ENCODE measurements at regions not wholly inside any gene's neighbourhood (a gene's known extent, or its start where the extent isn't known, plus 50 kb on each side); places are given as distances from the start of the nearest gene placed in this dataset.

DNA sequence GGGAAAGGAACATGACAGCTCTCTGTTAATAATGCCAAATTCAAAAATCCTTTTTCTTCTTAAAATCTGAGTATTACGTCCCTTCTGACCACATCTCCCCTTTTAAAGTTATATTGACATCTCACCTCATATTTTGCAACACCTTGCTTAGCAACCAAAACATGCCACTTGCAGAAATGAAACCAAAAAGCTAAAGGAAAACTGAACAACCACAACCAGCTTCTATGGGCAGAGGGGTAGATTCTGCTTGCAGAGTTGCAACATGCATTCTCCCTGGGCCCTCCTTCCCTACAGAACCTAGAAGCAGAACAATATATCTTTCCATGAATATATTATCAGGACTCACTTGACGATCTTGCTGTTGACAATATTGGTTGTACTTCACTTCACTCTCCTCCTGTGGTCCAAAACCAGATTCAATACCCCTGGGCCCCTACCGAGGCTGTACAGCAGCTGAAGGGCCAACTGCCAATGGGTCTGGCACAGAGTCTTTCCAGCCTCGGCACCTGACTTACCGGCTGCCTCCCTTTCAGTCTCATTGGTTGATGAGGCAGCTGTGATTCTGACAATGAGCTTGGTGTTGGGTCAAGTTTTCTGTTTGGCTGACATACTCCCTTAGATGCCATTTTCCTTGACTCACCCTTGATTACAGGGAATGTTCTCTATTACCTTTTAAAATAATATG is 616.6 kb downstream of the ZEB2 start:
- DNase-seq (ENCODE audit: insufficient read length, low spot score): no peak
- FAIRE-seq: no peak

DNA sequence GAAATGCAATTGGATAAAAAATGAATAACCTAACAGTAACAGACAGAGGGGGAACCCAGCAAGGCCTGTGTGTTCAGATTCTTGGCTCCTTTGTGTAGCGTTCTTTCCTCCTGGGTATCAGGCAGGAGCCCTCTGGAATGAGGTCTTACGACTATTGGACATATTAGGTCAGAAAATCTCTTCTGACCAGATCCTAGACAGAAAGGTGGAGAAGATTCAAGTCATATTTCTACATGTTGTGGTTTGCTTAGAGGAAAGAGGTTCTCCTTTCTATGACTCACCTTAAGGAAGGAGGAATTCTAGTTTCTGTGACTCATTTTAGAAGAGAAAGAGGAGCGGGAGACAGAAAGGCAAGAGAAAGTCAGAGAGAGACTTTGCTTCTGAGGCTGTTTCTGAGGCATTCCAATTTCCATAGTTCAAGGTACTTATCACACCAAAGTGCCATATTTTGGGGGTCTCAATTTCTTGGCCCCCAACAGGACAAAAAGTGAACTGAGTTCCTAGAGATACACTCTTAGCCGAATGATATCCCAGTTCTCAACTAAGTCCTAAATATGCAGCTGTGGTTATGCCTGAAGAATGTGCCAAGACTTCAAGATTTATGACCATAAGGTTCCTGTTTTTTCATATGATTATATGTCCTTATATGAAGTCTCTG is 618.6 kb downstream of the ZEB2 start:
- no peak for DNase-seq (ENCODE audit: insufficient read length, low spot score)
- peak; percentile 65 for FAIRE-seq

DNA sequence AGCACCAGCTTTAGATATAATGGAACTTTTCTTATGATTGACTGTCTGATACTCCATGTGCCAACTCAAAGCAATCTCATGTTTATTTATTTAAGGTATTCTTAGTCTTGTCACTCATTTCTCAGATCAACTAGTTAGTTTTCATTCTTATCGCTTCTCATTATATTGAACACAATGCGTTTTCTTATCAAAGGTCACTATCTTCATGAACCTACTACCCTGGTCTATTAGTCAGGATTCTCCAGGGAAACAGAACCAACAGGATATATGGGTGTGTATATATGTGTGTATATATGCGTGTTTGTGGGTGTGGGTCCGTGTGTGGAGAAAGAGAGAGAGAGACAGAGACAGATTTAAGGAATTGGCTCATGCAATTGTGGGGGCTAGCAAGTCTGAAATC is 619.9 kb downstream of the ZEB2 start:
- no peak for DNase-seq (ENCODE audit: insufficient read length, low spot score)
- no peak for FAIRE-seq

DNA sequence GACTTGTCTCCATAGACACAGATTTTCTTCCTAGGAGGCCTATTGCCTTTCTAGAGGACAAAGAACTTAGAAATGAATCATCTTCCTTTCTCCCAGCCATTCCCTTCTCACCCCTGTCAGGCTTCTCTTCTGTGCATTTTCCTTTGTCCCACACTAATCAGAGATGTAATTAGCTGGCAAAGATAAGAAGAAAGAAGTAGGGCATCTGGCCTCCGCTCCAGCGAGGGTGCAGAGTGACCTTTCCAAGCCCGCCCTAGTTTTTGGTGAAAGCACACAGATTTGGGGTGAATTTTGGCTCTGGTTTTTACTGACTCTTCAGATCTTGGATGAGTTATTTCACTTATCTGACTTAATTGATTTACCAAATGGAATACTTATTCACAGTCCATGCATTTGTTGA is 626.5 kb downstream of the ZEB2 start:
- DNase-seq (ENCODE audit: insufficient read length, low spot score) (no peak), FAIRE-seq (no peak)

DNA sequence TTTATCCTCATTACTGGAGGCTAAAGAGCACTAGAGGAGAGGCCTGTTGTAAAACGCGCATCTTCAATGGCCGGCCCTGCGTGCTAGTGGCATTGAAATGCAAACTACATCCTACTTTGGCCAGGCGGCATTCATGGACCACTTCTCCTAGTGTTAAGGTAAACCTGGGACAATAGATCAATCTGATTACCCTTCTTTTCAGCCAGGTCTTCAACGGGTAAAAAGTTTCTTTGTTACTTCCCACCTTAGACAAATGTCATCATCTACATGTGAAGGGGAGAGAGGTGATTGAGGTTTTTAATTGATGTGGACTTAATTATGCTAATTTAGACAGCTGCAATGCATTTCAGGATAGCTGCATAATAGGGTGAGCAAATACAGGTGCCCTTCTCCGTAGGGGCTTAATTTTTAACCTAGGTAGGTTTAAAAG is 628.0 kb downstream of the ZEB2 start:
- FAIRE-seq: no peak
- DNase-seq (ENCODE audit: insufficient read length, low spot score): no peak

DNA sequence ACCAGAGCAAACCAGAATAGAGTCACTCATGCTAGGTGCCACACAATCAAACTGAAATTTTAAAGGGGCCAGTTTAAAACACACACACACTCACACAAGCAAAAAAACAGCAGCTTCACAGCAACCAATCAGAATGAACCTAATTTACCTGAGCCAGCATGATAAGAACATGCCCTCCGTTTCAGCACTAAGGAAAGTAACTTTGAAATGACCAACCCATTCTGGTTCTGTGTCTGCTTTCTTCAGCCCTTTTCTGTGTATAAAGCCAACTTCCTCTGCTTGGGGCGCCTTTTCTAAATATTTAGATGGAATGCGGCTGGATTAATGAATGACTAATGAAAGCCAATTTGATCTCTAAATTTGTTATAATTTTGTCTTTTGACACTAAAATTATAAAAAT is 629.1 kb downstream of the ZEB2 start:
- no peak for FAIRE-seq
- no peak for DNase-seq (ENCODE audit: insufficient read length, low spot score)

DNA sequence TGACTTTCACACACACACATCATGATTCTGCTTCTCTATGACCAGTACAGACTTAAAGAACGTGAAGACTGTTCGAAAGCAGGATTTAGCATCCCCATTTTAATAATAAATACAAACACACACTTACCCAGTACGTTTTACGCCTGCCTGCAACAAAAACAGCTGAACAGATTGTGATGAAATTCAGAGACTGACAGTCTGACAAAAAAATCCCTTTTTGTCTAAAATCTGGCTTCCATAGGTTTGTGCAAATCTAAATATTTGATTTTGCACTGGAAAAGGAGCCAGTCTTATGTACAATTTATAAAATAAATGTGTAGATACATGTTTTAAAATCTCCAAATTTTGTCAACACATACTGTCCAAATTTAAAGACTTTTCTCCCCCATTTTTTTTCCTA is 630.7 kb downstream of the ZEB2 start:
- DNase-seq (ENCODE audit: insufficient read length, low spot score) (no peak), FAIRE-seq (no peak)

DNA sequence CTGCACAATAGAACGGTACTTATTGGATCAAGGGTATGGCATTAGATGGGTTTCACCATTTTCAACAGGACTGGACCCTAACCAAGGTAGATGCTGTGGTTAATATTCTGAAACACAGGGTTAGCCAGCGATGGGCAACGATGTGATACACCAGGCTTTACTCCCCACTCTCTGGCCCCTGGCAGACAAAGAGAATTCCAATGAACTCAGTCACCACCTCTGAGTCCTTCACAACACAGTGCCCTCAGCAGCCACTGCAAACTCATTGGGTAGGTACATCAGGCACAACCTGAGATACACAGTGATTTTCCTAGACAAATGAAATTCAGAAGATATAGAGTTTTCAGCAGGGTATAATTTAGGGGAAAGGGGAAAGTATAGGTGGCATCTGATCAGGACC is 634.5 kb downstream of the ZEB2 start:
- no peak for FAIRE-seq
- DNase-seq (ENCODE audit: insufficient read length, low spot score): no peak

DNA sequence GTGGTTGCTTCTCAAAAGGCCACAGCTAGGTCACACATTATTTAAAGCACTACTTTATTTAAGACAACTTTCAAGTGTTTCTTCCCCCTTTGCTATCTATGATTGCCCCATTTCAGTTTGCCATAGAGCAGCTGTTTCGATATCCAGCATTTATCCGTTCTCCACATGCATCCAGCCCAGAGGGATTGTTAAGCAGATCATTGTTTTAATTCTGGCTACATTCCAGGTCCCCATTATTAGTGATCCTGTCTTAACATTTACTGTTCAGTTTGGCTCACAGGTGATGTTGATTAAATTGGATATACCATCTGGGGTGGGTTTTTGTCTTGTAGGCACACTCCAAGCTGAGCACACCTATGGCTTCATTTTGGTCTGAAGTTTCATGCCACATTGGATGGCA is 638.7 kb downstream of the ZEB2 start:
- FAIRE-seq: no peak
- no peak for DNase-seq (ENCODE audit: insufficient read length, low spot score)

DNA sequence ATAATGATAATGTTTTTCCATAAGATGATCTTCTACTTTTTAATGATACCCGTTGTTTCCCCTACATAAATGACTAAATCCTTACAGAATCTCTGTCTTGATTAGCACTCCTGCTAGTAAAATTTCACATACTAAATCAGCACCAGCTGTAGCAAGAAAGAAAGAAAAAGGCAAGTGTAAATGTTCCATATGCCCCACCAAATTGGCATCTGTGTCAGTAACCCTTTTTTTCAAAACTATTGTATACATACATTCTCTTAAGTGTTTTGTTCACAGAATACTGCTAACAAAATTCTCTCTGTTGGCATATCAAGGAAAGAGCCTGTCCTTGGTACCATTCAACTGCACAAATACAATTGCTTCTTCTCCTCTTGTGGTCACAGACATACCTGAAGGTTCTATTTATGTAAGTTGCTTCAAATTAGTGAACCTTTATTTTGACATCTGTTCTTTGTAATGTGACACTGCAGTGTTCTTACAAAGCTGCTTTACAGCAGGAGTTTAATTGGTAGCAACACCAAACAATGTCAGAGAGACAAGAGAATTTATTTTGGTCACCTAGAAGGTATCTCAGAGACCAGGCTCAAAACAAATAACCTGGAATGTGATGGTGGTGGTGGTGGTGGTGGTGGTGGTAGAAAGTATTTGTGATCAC is 641.9 kb downstream of the ZEB2 start:
- FAIRE-seq (no peak), DNase-seq (ENCODE audit: insufficient read length, low spot score) (no peak)

DNA sequence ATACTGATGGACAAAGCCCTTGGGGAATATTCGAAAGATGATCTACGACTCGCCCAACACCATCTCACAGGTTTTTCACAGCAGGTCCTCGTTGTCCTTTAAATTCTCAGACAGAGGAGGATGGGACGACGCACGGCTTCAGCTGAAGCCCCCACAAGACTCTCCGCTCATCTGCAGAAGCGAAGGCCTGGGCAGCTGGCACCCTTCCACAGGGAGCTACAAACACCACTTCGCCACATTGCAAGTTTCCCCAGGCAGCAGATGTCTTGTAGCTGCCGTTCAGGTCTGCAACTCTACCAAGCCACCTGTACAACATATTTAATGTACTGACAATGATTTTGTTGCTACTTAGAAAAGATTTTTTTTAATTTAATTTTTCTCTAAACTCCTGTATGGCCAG is 642.9 kb downstream of the ZEB2 start:
- no peak for DNase-seq (ENCODE audit: insufficient read length, low spot score)
- no peak for FAIRE-seq

DNA sequence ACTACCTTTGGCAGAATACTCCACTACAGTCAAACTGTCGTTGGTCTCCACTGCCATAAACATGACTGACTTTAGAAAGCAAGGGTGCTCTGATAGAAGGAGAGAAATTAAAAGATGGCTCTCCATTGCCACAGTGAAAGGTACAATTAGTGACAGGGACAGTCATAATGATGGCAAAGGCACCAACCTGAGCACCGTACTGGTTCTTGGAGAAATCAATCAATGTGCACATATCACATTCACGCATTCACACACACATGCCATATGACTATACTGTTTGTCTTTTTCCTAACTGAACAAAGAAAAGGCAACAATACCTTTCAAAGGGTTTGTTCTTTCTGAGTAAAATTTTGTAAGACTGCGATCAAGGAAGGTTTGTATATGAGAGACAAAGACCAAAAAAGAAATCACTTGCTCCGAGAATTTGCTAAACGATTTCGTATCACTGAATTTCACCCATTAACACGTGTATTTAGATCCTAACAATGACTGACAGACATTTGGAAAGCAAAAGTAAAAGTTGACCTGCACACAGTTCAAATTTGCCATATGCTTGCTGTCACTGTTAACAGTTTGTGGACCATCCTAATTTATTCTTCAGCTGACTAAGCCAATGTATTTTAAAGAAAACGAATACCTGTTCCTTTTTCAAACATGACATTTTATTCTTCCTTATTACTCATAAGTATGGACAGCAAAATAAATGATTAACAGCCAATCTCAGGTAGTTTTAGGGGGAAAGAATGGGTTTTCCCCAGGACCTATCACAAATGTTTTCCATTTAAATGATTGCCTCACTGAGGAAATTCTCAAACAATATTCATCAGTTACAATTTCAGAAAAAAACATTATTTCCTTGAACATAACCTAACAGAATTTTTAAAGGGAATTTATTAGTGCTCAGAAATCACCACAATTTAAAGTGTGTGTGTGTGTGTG is 644.4 kb downstream of the ZEB2 start:
- FAIRE-seq (peak; percentile 57), DNase-seq (ENCODE audit: insufficient read length, low spot score) (no peak)

DNA sequence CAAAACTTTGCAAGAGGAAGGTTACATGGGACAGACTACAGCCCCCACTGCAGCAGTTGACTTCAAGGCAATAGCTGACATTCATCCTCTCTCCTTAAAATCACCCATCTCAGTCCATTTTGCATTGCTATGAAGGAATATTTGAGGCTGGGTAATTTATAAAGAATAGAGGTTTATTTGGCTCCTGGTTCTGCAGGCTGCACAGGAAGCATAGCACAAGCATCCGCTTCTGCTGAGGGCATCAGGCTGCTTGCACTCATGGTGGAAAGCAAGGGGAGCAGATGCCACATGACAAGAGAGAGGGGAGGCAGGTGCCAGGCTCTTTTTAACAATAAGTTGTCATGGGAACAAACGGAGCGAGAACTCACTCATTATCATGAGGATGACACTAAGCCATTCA is 646.0 kb downstream of the ZEB2 start:
- FAIRE-seq: peak; percentile 35
- no peak for DNase-seq (ENCODE audit: insufficient read length, low spot score)

DNA sequence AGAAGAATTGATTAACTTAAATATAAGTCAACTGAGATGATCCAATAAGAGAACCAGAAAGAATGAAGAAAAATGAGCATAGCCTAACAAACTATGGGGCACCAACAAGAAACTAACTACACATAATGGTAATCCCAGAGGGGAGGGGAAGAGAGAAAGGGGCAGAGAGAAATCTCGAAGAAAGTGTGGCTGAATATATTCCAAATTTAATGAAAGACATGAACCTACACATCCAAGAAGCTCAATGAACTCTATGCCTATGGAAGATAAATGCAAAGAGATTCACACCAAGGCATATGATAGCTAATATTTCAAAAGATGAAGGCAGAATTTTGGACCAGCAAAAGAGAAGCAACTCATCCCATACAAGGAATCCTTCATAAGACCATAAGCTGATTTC is 649.2 kb downstream of the ZEB2 start:
- FAIRE-seq: no peak
- no peak for DNase-seq (ENCODE audit: insufficient read length, low spot score)

DNA sequence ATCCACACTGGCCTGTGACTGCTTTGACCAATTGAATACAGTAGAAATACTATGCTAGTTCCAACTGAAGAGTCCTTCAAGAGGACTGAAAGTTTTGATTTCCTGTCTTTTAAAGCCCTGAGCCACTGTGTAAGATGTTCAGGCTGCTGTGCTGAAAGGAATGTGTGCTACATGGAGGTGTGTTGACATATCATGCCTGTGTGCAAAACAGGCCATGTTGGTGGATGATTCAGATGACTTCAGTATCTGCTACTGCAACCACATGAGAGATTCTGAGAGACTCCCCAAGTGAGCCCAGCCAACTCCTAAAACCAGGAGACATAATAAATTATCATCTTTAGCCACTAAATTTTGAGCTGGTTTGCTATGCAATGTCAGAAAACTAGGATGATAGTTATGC is 662.9 kb downstream of the ZEB2 start:
- FAIRE-seq (no peak), DNase-seq (ENCODE audit: insufficient read length, low spot score) (no peak)

DNA sequence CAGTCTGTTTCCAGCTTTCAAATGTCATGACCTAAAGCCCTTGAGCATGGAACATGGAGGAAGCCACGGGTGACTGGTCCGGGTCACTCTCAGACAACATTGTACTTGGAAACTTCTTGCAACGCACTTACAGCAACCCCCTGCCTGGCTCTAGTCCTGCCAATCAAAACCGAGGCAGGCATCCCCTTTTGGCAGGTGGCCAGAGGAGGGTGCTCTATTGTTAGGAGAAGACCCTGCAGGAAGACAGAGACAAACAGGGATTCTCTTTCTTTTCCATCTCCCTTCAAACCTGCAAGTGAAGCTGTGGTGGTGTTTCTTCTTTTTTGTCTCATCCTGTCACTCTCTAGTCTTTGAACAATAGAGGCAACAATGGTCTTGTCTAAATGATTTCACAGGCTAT is 667.2 kb downstream of the ZEB2 start:
- no peak for DNase-seq (ENCODE audit: insufficient read length, low spot score)
- FAIRE-seq: no peak

DNA sequence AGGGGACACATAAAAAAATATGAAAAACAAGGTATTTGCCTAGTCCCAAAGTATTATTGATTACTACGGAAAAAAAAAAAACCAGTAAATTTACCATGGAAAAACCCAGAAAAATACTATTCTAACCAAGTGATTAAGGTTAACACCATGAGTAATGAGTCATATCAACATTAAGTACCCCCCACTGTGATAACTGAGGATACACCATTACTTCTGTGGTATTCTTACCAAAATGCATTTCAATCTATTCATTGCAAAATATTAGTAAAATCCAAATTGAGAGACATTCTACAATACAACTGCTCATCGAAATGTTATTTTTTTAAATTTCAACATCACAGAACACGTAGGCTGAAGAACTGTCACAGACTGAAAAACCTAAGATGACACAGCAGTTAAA is 669.8 kb downstream of the ZEB2 start:
- DNase-seq (ENCODE audit: insufficient read length, low spot score) (no peak), FAIRE-seq (no peak)

DNA sequence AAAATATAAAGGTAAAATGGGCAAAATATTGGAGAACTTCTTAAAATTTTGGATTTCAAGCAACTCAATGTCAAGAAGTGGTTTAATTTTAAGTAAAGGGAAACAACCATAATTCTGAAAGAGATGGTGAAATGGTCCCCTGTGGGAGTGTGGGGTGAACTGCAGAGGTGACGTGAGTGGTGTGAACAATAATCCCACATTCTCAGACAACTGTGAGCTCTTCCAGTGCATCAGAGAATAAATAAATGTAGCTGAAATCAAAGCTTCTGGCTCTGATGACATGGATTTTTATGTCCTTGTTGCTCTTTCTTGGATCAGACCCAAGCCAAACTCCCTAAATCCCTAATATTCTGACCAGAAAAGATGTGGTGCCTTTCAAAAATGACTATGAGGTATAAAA is 672.7 kb downstream of the ZEB2 start:
- FAIRE-seq: no peak
- DNase-seq (ENCODE audit: insufficient read length, low spot score): no peak

DNA sequence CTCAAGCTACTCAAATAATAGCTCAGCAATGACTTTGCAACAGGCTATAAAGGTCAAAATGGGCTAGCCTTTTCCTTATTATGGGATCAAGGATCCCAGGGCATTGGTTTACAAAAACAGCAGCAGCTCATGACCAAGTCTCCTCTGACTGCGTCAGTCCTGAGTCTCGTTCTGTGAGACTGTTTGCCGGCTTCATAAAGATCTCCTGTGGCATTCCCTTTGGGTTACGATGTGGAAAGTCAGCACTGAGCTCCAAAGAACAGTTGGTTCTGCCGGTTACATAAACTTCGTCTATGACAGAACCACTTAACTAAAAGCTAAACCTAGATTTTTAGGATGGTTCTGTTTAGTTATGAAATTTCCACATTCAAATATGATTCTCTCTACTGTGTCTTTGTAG is 674.9 kb downstream of the ZEB2 start:
- DNase-seq (ENCODE audit: insufficient read length, low spot score) (no peak), FAIRE-seq (no peak)

DNA sequence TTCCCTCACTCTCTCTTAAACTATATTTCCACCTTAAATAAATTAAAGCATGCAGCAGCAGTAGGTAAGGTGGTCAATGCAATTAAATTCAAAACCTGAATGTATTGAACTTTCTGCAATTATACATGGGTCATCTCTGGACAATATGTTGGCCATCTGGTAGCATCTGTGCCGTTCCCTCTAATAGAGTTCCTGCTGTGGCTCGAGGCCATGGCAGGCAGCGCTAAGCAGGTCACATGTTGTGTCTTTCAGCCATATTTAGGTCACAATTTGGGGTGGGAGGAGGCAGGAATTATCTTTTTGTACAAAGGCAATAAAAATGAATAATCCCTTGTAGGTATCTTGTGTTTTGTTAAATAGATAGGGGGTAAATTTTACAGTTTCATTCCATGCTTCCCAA is 676.2 kb downstream of the ZEB2 start:
- DNase-seq (ENCODE audit: insufficient read length, low spot score) (no peak), FAIRE-seq (no peak)

DNA sequence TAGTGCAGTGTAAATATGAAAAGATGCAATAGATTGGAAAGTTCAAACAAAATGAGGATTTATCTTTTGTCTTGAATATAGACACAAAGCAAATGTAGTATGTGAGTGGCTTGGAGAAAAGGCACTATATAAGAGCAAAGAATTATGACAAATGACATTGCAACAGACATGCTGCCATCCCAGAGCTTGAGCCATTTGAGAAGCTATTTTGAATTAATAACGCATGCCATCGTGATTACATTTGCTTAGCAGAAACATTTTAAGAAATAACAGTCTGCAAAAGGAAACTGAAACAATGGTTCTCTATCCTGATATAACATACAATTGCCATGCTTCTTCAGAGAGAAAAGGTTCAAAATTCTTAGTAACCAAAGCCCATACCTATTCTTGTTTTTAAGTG is 677.1 kb downstream of the ZEB2 start:
- FAIRE-seq (no peak), DNase-seq (ENCODE audit: insufficient read length, low spot score) (no peak)

Data from GM19239 (cell line).